Activated CD8-positive, alpha-beta memory T cell treated with anti-CD3 and anti-CD28 coated beads for 36 hours (primary cell): ENCODE measurements at regions not wholly inside any gene's neighbourhood (a gene's known extent, or its start where the extent isn't known, plus 50 kb on each side); places are given as distances from the start of the nearest gene placed in this dataset.
"Not testable (repeated sequence)": the region's sequence is repeated elsewhere in the genome, so short reads cannot be mapped to it uniquely, and the experiment has no call there.

Experiments
- CTCF ChIA-PET: fragments of 350-600 bp; sonication (Branson Sonifier 250); formaldehyde crosslinking; loops from one replicate; lab custom pipeline; 2021; ENCODE audit warnings: antibody characterized with exemption; lab: Charles Lee
- POLR2A ChIA-PET: fragments of 350-600 bp; sonication (Branson Sonifier 250); formaldehyde crosslinking; loops from one replicate; lab custom pipeline; 2021; ENCODE audit warnings: antibody characterized with exemption; lab: Charles Lee

- POLR2A ChIA-PET, result no interaction called here
- CTCF ChIA-PET, result no interaction called here
Measured at GRCh38 chr15:35934383-35935049, 388.6 kb upstream of the DPH6 start.

DNA sequence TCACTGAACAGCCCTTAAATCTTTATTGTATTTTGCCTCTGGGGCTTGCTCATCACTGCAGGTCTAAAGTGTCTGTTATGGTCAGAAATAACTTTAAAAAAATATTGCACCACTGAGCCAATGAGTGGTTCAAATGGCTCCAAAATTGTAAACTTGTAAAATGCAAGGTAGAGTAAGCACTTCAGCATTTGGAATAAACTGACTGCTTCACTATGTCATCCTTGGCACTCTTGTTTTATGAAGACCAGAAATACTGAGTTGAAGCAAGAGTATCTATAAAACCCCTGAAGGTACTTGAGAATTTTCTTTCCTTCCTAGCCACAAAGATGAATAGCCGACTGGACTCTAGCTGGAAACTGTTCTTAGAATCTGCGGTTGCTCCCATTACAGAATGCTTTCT, 390.3 kb upstream of the DPH6 start:
- POLR2A ChIA-PET, result no interaction called here
- CTCF ChIA-PET, result no interaction called here

DNA sequence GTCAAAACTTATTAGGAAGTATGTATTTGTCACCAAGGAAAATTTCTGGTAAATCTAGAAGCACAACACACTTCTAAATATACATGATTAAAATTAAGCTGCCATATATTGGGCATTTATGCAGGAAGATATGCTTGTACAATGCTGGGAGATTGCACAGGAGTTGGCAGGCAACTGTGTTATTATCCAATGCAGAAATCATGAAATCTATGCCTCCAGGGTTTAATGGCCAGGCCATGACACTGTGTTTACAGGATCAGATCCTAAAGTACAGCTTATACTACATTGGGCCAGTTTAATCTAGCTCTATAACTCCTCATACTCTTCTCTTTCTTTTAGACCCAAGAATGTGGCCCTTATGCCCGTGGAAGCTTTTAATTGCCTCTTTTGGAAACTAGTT, 391.4 kb upstream of the DPH6 start:
- ChIA-PET POLR2A (no interaction called here), CTCF (no interaction called here)

- ChIA-PET POLR2A (no interaction called here), CTCF (no interaction called here)
Measured at GRCh38 chr15:35944945-35945585, 399.1 kb upstream of the DPH6 start.

DNA sequence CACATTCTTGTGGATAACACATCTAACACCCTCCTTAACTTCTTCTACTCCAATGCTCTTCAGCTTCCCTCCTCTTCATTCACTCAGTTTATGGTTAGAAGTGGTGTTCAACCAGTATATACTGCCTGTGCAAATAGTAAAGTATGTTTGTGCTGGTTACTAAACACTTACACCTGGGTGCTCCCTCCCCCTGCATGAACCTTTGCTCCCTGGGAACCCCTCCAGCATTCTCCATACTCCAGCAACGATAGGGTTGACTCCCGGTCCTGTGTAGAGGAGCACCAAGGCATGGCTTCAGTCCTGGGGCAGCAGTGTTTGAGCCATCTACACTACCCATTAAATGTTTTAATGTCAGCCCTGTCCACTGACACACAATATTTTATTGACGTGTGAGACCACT, 407.5 kb upstream of the DPH6 start:
- ChIA-PET POLR2A (no interaction called here), CTCF (no interaction called here)

GRCh38 chr15:35956056-35956455, 410.1 kb upstream of the DPH6 start:
- POLR2A ChIA-PET, result no interaction called here
- CTCF ChIA-PET, result no interaction called here

DNA sequence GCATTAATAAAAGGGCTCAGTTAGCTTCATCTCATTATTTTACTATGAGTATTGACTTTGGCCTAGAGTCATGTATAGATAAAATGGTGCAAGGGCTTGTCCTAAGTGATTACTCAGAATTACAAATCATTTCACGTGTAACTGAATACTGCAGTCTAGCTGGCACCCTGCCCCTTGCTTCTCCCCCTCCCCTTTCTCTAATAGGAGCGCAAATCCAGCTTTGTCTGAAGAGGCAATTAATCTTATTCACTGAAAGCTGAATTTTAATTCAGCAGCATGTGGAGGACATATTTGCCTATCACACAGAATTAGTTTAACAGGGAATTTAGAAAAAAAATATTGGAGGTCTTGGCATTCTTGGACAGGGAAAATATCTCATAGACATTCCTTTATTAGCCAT, 412.1 kb upstream of the DPH6 start:
- ChIA-PET CTCF (no interaction called here), POLR2A (no interaction called here)

- ChIA-PET CTCF (no interaction called here), POLR2A (no interaction called here)
Measured at GRCh38 chr15:35958975-35959374, 413.0 kb upstream of the DPH6 start.

GRCh38 chr15:35963326-35963725, 417.4 kb upstream of the DPH6 start:
- CTCF ChIA-PET, result no interaction called here

DNA sequence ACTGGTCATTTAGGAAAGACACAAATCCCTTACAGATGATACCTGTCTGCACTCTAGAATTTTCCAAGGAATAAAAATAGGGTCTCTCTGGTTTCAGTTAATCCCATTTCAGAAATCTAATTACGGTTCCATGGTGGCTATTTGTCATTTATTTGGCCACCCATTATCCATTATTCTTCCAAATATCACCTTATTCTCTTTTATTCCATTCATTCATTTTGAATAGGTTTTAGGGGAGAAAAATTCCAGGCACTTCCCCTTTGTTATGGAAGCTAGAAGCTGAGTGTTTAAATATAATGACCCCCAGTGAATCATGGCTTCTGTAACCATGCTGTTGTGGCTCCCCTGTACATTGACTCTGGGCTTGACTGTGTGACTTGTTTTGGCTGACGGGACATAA, 420.8 kb upstream of the DPH6 start:
- ChIA-PET CTCF (no interaction called here), POLR2A (no interaction called here)

More at GRCh38 chr15:35963326-35963725, 417.4 kb upstream of the DPH6 start:
- POLR2A ChIA-PET, result no interaction called here

- POLR2A ChIA-PET, CTCF ChIA-PET: not testable (repeated sequence)
Measured at GRCh38 chr15:35967968-35968367, 422.0 kb upstream of the DPH6 start.

- ChIA-PET CTCF (no interaction called here), POLR2A (no interaction called here)
Measured at GRCh38 chr15:35973029-35973428, 427.1 kb upstream of the DPH6 start.

- CTCF ChIA-PET, result no interaction called here
- POLR2A ChIA-PET, result no interaction called here
Measured at GRCh38 chr15:35974052-35974451, 428.1 kb upstream of the DPH6 start.

DNA sequence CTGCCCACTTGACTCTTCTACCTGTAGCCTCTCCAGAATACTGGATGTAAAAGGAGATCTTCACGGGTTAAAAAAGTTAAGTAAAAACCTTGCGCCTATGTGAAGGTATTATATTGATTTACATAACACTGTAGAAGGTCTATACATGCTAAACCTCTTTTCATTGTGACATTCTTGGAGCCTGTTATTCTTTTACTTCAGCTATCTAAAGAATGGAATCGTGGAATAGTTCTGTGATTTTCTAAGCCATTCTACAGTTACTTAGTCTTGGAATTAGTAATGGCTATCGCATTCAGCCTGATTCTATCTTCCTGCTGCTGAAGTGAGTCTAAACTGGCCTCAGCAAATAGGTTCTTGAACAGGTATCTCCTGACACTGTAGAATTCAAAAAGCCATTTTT, 430.0 kb upstream of the DPH6 start:
- ChIA-PET POLR2A (no interaction called here), CTCF (no interaction called here)

GRCh38 chr15:35979608-35980007, 433.6 kb upstream of the DPH6 start:
- ChIA-PET POLR2A (no interaction called here), CTCF (no interaction called here)

GRCh38 chr15:35980719-35981118, 434.8 kb upstream of the DPH6 start:
- POLR2A ChIA-PET, result no interaction called here

DNA sequence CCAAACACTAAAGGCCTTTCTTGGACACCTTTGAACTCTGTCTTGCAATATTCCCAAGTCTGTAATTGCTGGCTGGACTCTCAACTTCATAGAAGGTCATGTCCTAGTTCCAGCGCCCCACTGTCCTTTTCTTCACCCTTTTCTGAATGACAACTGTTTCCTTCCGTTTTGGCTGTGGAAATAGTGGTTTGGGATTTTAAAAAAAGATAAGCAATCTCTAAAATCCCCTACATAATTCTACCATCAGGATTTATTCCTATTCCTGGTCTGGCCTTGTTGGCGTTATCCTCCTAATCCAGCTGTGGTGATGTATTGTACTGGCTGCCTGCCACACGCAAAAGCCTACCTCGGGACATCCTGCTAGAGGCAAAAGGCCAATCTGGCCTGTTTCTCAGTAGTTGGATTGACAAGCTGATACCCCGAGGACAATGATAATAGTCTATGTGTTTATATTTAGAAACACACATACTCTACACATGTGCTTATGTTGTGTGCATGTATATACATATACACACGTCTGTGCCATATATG, 440.3 kb upstream of the DPH6 start:
- ChIA-PET POLR2A (no interaction called here), CTCF (no interaction called here)

More at GRCh38 chr15:35980719-35981118, 434.8 kb upstream of the DPH6 start:
- CTCF ChIA-PET, result no interaction called here

- ChIA-PET POLR2A (no interaction called here), CTCF (no interaction called here)
Measured at GRCh38 chr15:35987056-35987455, 441.1 kb upstream of the DPH6 start.

- ChIA-PET CTCF (no interaction called here), POLR2A (no interaction called here)
Measured at GRCh38 chr15:35991386-35991785, 445.4 kb upstream of the DPH6 start.

GRCh38 chr15:35992791-35993190, 446.8 kb upstream of the DPH6 start:
- POLR2A ChIA-PET, result no interaction called here
- CTCF ChIA-PET, result no interaction called here

- CTCF ChIA-PET, result no interaction called here
- POLR2A ChIA-PET, result no interaction called here
Measured at GRCh38 chr15:35993196-35993595, 447.2 kb upstream of the DPH6 start.
